SK-N-DZ (cell line): ENCODE measurements at regions not wholly inside any gene's neighbourhood (a gene's known extent, or its start where the extent isn't known, plus 50 kb on each side); places are given as distances from the start of the nearest gene placed in this dataset.

Experiments
- DNase-seq: peaks from one replicate; pipeline ENCODE4 v3.0.0-alpha.2; 2015; ENCODE audit warnings: low spot score

DNA sequence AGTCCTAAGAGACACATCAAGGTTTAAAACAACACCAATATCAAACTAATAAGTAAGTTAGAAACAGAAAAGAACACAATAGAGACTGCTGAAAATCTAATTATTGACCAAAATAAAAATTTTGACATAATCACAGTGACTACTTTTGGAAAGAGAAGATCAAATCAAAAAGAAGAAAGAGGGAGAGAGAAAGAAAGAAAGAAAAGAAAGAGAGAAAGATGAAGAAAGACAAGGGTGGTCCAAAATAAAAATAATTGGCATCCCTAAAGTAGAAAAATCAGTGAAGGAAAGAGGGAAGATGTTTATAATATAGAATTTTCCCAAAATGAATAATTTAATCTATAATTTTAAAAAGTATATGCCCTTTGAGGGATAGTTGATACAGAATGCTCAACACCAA lies 118.8 kb upstream of the VIPR2 start:
- no peak for DNase-seq

GRCh38 chr7:159253657-159254056 lies 109.0 kb upstream of the VIPR2 start:
- no peak for DNase-seq

DNA sequence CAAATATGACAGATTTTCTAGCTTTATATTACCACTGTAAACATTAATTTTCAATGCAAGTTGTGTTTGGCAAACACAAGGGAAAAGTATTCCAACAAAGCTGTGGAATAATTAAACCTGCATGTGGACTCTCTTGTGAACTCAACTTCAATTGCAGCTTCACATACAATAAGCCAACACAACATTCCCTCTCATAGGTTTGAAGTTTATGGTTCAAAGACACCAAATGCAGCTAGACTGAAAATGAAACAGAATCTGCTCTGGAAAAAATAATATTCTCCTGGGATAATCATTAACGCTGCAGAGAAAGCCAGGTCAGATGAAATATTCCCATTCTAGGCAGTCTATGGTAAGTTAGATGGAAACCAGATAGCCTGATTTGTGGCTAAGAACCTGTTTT lies 105.8 kb upstream of the VIPR2 start:
- no peak for DNase-seq

DNA sequence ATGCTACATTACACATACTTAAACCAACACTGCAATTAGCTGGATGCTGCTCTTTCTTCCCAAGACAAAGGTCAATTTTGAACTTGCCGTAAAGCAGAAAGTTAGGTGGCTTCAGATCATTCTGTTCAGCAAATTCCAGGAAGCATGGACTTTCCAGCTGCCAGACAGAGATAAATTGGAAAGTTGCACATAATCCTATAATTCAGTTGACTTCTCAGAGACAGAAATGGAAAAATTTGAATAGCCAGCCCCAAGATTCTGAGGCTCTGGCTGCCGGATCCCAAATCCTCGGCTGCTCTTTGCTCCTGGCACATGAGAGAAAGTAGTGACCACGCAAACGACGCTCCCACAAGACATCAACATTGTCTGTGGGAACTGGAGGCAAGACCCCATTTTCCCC lies 105.0 kb upstream of the VIPR2 start:
- no peak for DNase-seq

- DNase-seq: no peak
Measured at GRCh38 chr7:159247910-159248309, 103.2 kb upstream of the VIPR2 start.

GRCh38 chr7:159246702-159247480 lies 102.2 kb upstream of the VIPR2 start:
- DNase-seq: no peak

GRCh38 chr7:159240962-159241361 lies 96.3 kb upstream of the VIPR2 start:
- DNase-seq: no peak

GRCh38 chr7:159239028-159239427 lies 94.4 kb upstream of the VIPR2 start:
- no peak for DNase-seq

GRCh38 chr7:159238541-159238940 lies 93.9 kb upstream of the VIPR2 start:
- DNase-seq: no peak

GRCh38 chr7:159237022-159237653 lies 92.5 kb upstream of the VIPR2 start:
- DNase-seq: no peak

- DNase-seq: no peak
Measured at GRCh38 chr7:159231017-159231416, 86.3 kb upstream of the VIPR2 start.

DNA sequence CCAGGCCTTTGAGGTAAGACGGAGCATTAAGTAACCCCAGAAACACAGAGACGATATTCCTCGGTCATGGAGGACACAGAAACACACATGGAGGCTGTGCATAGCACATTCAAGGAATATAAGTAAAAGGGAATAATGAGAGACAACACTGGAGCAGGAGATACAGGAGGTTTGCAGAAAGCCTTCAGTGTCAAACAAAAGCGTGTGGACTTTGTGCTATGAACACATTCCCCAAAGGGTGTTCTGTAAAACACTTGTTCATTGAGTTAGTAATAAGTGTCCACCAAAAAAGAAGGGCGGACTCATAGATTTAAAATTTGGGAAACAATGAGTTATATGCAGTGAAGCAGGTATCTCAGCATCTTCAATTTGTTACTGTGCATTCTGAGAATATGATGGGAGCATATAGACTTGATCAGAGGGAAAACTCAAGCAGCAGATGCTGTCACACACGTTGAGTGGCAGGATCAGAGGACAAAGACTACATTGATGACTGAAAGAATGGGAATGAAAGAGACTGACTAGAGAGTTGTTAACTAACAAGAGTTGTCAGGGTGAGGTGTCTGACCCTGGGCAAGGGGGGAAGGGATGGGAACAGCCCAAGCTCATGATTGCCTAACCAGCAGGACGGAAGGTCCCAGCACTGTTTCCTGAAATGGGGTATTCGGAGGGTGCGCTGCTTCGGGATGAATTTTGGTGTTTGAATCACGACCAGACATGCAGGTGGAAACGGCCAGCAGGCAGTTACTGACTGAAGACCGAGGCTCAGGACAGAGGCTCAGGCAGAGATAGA lies 85.2 kb upstream of the VIPR2 start:
- no peak for DNase-seq

DNA sequence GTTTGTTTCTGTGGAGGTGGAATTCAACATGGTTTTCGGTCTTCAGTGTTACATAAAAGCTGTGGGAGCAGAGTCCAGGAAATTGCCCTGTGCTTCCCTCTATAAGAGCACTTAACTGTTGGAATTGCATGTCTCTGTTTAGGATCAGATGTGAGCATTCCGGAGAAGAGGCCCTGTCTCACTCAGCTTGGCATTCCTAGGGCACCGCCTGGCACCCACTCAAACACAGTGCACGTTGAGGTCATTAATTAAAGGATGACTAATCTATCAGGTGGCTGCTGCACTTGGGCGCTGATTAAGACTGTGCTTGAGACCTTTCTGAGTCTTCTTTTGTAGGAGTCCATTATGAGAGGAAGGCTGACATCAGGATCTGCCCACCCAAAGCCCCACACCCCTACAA lies 82.8 kb upstream of the VIPR2 start:
- DNase-seq: no peak

GRCh38 chr7:159226011-159226702 lies 81.5 kb upstream of the VIPR2 start:
- no peak for DNase-seq

DNA sequence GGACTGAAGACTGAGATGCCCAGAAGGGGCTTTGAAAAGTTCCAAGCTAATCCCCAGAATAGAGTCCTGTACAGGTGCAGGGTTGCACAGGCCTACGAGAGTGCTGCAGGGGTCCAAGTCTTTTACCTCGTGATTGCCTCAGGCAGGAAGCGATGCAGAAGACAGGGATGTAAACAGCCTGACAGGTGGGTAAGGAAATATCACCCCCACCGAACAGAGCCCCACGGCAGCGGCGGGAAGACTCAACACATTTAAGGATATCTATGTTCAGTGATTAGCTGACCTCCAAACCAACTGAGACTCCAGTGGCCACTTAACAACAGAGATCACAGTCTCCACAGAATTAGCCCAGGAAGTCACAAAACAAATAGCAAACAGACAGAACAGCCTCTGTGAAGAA lies 73.9 kb upstream of the VIPR2 start:
- DNase-seq: no peak

- no peak for DNase-seq
Measured at GRCh38 chr7:159218170-159218569, 73.5 kb upstream of the VIPR2 start.

DNA sequence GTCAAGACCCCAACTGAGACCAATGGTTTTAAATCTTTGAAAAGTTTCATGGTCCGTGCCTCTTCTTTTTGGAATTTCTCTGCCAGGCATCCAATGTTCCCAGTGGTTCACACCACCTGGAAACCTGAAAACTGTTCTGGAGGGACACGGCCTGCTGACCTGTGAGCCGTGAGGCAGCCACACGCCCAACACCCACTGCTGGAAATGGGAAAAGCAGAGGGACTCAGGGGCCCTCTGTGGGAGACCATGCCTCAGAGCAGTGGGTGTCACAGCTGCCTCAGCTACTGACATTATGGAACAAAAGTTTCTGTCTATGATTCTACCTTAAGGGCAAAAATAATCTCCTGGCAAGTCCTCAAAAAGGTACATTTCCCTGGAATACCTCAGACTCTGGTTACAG lies 70.4 kb upstream of the VIPR2 start:
- DNase-seq: no peak

DNA sequence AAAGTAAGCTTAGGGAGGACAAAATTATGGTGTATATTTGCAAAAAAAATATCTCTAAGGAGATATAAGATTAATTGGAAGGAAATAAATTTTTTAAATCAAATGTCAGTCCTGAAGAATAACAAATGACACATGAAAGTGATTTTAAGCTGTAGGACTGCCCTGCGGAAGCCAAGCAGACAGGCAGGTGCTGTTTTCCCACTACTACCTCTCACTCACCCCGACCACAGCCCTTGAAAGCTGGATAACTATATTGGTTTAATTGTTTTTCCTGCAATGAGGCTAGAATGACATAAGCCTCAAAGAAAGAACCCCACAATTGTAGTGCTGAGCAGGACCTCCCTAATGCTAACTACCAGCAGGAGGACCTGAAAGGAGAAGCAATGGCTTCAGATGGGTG lies 68.6 kb upstream of the VIPR2 start:
- no peak for DNase-seq

- no peak for DNase-seq
Measured at GRCh38 chr7:159212226-159212625, 67.6 kb upstream of the VIPR2 start.

DNA sequence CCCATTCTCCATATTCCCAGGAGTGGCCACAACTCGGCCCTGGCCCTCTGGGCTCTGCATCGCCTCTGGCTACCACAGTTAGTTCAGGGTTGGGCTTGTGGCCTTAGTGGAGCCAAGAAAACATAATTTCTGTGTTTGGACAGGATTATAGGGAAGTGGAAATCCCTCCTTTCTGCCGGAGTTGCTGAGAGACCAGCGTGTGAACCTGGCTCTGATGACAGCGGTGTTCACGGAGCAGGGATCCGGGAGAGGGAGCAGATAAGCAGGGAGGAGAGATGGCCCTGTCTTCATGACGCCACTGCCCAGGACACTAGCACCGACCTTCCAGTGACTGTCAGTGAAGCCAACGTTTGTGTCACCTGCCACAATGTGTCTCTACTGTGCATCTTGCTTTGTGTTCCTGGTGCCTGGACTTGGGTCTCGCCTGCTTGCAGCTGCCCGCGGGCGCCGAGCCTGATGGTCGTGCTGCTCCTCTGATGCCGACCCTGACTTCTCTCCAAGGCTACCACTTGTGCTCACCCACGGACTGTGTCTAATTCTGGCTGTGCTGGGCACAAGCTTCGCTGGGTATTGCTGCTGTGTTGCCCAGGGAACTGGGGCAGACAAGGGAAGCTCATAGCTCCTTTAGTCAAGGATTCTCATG lies 67.0 kb upstream of the VIPR2 start:
- DNase-seq: peak; percentile 73

DNA sequence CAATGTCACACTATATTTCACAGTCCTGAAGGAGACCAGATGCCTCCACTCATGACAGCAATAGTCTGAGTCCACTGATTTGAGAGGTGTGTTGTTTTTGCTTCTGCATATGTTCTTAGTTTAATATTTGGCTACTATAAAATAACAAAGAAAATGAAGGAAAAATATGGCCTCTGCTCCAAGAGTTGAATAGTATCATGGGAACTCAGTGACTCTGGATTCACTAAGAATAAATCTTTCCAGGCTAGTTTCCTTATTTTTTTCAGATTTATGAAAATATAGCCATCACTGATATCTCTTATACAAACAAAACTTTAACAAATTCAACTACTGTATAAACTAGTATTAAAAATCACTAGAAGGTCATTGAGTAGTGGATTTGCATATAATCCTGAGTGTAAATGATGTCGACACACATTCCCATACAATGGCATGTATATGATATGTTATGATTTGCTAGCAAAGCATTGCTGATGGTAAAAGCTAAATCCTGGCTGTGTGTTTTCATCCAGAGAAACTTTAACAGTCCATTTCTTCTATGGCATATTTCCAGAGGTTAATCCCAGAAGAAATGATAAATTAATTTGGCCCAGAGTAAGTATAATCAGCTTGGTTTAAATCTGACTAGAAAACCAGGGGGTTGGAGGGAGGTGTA lies 66.0 kb upstream of the VIPR2 start:
- no peak for DNase-seq
